ENCODE measurements at regions not wholly inside any gene's neighbourhood (a gene's known extent, or its start where the extent isn't known, plus 50 kb on each side); places are given as distances from the start of the nearest gene placed in this dataset.
A peak's percentile ranks its signal among the peaks of the same experiment; 100 is the strongest.

GRCh38 chr5:58326022-58326421 lies 133.9 kb downstream of the PLK2 start:
- H3K27ac ChIP-seq: no peak overlapping the region
- no peak for TF ChIP-seq CTCF (conservative IDR thresholded peaks at IDR 0.05)

- H3K27ac ChIP-seq: no peak overlapping the region
- TF ChIP-seq CTCF (conservative IDR thresholded peaks at IDR 0.05): no peak
Observed at GRCh38 chr5:58322453-58322852, 137.4 kb downstream of the PLK2 start.

GRCh38 chr5:58318468-58318867 lies 141.4 kb downstream of the PLK2 start:
- TF ChIP-seq CTCF (conservative IDR thresholded peaks at IDR 0.05): no peak
- no peak overlapping the region for H3K27ac ChIP-seq

GRCh38 chr5:58317808-58318207 lies 142.1 kb downstream of the PLK2 start:
- peak overlapping the region; percentile 39; the same call in 1 of the 2 replicates for H3K27ac ChIP-seq
- no peak for TF ChIP-seq CTCF (conservative IDR thresholded peaks at IDR 0.05)

- peak overlapping the region; percentile 39; the same call in 1 of the 2 replicates for H3K27ac ChIP-seq
- no peak for TF ChIP-seq CTCF (conservative IDR thresholded peaks at IDR 0.05)
Observed at GRCh38 chr5:58317009-58317408, 142.9 kb downstream of the PLK2 start.

GRCh38 chr5:58315794-58316193 lies 144.1 kb downstream of the PLK2 start:
- no peak overlapping the region for H3K27ac ChIP-seq
- no peak for TF ChIP-seq CTCF (conservative IDR thresholded peaks at IDR 0.05)

- TF ChIP-seq CTCF (conservative IDR thresholded peaks at IDR 0.05): no peak
- H3K27ac ChIP-seq: no peak overlapping the region
Observed at GRCh38 chr5:58314356-58315210, 145.3 kb downstream of the PLK2 start.
